ENCODE measurements at regions not wholly inside any gene's neighbourhood (a gene's known extent, or its start where the extent isn't known, plus 50 kb on each side); places are given as distances from the start of the nearest gene placed in this dataset.

- H3K27me3 ChIP-seq (ENCODE audit: control insufficient read depth, insufficient read depth, low read length): no peaks in the 10 kb centered on the region
- intact Hi-C loops (cut with micrococcal nuclease): no loop called here
- no peak overlapping the region for H3K4me3 Mint-ChIP-seq
- peaks cover 13 to 15% of the 10 kb centered on the region in 2 donors for H3K27me3 Mint-ChIP-seq (ENCODE audit: low read depth in 2 of 2)
- no peaks in the 10 kb centered on the region for H3K9me3 Mint-ChIP-seq
- no peak overlapping the region for H3K27ac Mint-ChIP-seq
- H3K9me3 ChIP-seq (ENCODE audit: control insufficient read depth, insufficient read depth, low read length): no peaks in the 10 kb centered on the region
- no peak for TF ChIP-seq CTCF (IDR thresholded peaks at IDR 0.05)
- no peak overlapping the region for H3K27ac ChIP-seq (ENCODE audit: low read length)
- DNase-seq (no peak), ATAC-seq (no peak)
- H3K4me1 Mint-ChIP-seq: no peaks in the 10 kb centered on the region
- no peaks in the 10 kb centered on the region for H3K36me3 ChIP-seq (ENCODE audit: control insufficient read depth, insufficient read depth, low read length)
- H3K36me3 Mint-ChIP-seq: no peaks in the 10 kb centered on the region
- H3K4me3 ChIP-seq (ENCODE audit: low read length): no peak overlapping the region
- WGBS (ENCODE audit: insufficient coverage): no CpG with 5 or more reads among the region's 2 CpGs
- H3K4me1 ChIP-seq (ENCODE audit: control insufficient read depth, insufficient read depth, low read length): no peaks in the 10 kb centered on the region
These were observed 232.3 kb upstream of the USP24 start for GRCh38 chr1:55447488-55447887.

- no peaks in the 10 kb centered on the region for H3K4me1 Mint-ChIP-seq
These were observed 231.2 kb upstream of the USP24 start for GRCh38 chr1:55446351-55446750.

GRCh38 chr1:55445416-55445815, 230.3 kb upstream of the USP24 start:
- WGBS (ENCODE audit: insufficient coverage): 63% methylated on average over 2 of the region's 2 CpGs
- H3K36me3 ChIP-seq (ENCODE audit: control insufficient read depth, insufficient read depth, low read length): no peaks in the 10 kb centered on the region
- no peaks in the 10 kb centered on the region for H3K9me3 Mint-ChIP-seq
- no peak for ATAC-seq
- no peak overlapping the region for H3K27ac ChIP-seq (ENCODE audit: low read length)
- H3K27me3 ChIP-seq (ENCODE audit: control insufficient read depth, insufficient read depth, low read length): no peaks in the 10 kb centered on the region
- no peak overlapping the region for H3K4me3 Mint-ChIP-seq
- intact Hi-C loops (cut with micrococcal nuclease): no loop called here
- H3K4me3 ChIP-seq (ENCODE audit: low read length): no peak overlapping the region
- H3K4me1 ChIP-seq (ENCODE audit: control insufficient read depth, insufficient read depth, low read length): no peaks in the 10 kb centered on the region
- no peak for DNase-seq
- H3K36me3 Mint-ChIP-seq: no peaks in the 10 kb centered on the region
- no peaks in the 10 kb centered on the region for H3K9me3 ChIP-seq (ENCODE audit: control insufficient read depth, insufficient read depth, low read length)
- no peak overlapping the region for H3K27ac Mint-ChIP-seq
- peaks cover 5 to 6% of the 10 kb centered on the region in 2 donors for H3K27me3 Mint-ChIP-seq (ENCODE audit: low read depth in 2 of 2)
- no peaks in the 10 kb centered on the region for H3K4me1 Mint-ChIP-seq
- no peak for TF ChIP-seq CTCF (IDR thresholded peaks at IDR 0.05)

More at GRCh38 chr1:55446351-55446750, 231.2 kb upstream of the USP24 start:
- WGBS (ENCODE audit: insufficient coverage): 82% methylated on average over 1 of the region's 2 CpGs
- no peaks in the 10 kb centered on the region for H3K36me3 ChIP-seq (ENCODE audit: control insufficient read depth, insufficient read depth, low read length)
- no peak overlapping the region for H3K27ac Mint-ChIP-seq
- H3K4me3 ChIP-seq (ENCODE audit: low read length): no peak overlapping the region
- H3K9me3 Mint-ChIP-seq: no peaks in the 10 kb centered on the region
- no peaks in the 10 kb centered on the region for H3K27me3 ChIP-seq (ENCODE audit: control insufficient read depth, insufficient read depth, low read length)
- intact Hi-C loops (cut with micrococcal nuclease): no loop called here
- peaks cover 6 to 9% of the 10 kb centered on the region in 2 donors for H3K27me3 Mint-ChIP-seq (ENCODE audit: low read depth in 2 of 2)
- no peaks in the 10 kb centered on the region for H3K4me1 ChIP-seq (ENCODE audit: control insufficient read depth, insufficient read depth, low read length)
- DNase-seq (no peak), ATAC-seq (no peak)
- no peaks in the 10 kb centered on the region for H3K9me3 ChIP-seq (ENCODE audit: control insufficient read depth, insufficient read depth, low read length)
- no peak overlapping the region for H3K27ac ChIP-seq (ENCODE audit: low read length)
- no peak for TF ChIP-seq CTCF (IDR thresholded peaks at IDR 0.05)
- no peak overlapping the region for H3K4me3 Mint-ChIP-seq
- H3K36me3 Mint-ChIP-seq: no peaks in the 10 kb centered on the region

GRCh38 chr1:55444667-55445066, 229.5 kb upstream of the USP24 start:
- H3K9me3 Mint-ChIP-seq: no peaks in the 10 kb centered on the region
- H3K27me3 Mint-ChIP-seq (ENCODE audit: low read depth in 2 of 2): peaks cover 3 to 6% of the 10 kb centered on the region in 2 donors
- H3K4me1 Mint-ChIP-seq: no peaks in the 10 kb centered on the region
- no CpG with 5 or more reads among the region's 1 CpG for WGBS (ENCODE audit: insufficient coverage)
- no peak for TF ChIP-seq CTCF (IDR thresholded peaks at IDR 0.05)
- no peaks in the 10 kb centered on the region for H3K36me3 Mint-ChIP-seq
- DNase-seq: no peak
- no peak for ATAC-seq
- Histone ChIP-seq H3K27ac (ENCODE audit: low read length) (no peak overlapping the region), H3K9me3 (ENCODE audit: control insufficient read depth, insufficient read depth, low read length) (no peaks in the 10 kb centered on the region), H3K4me1 (ENCODE audit: control insufficient read depth, insufficient read depth, low read length) (no peaks in the 10 kb centered on the region), H3K4me3 (ENCODE audit: low read length) (no peak overlapping the region), H3K36me3 (ENCODE audit: control insufficient read depth, insufficient read depth, low read length) (no peaks in the 10 kb centered on the region), H3K27me3 (ENCODE audit: control insufficient read depth, insufficient read depth, low read length) (no peaks in the 10 kb centered on the region)
- no peak overlapping the region for H3K27ac Mint-ChIP-seq
- intact Hi-C loops (cut with micrococcal nuclease): no loop called here
- no peak overlapping the region for H3K4me3 Mint-ChIP-seq
